Lung microvascular endothelial cell (primary cell): ENCODE measurements at regions not wholly inside any gene's neighbourhood (a gene's known extent, or its start where the extent isn't known, plus 50 kb on each side); places are given as distances from the start of the nearest gene placed in this dataset.

ENCODE experiments used
- DNase-seq, 2 donors: peaks; one replicate each; pipeline versions ENCODE4 v3.0.0 to v3.0.0-alpha.2; 2010; ENCODE audit warnings: low read depth in 2 of 2

- peak; percentile 39 to 52 for DNase-seq
Observed at GRCh38 chr6:148200293-148200692, 142.3 kb upstream of the SASH1 start.

- DNase-seq, result no peak
Observed at GRCh38 chr6:148200781-148201180, 141.9 kb upstream of the SASH1 start.

- DNase-seq, result no peak
Observed at GRCh38 chr6:148203281-148203925, 139.2 kb upstream of the SASH1 start.

DNA sequence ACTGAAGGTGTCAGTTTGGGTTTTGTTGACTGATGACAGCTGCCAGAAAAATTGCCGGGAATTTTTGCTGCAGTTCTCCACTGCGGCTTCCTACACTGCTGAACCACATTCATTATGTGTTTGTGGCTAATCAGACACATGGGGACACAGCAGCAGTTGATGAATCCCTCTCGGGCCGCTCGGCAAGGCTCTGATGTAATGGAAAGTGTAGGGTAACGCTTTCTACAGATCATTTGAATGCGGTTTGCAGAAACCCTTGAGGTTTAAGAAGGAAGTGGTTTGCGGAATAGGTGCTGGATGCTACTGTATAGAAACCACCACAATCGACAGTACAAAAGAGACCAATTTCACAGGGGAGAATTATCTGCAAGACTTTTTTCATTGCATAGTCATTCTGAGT, 138.7 kb upstream of the SASH1 start:
- no peak for DNase-seq

GRCh38 chr6:148208298-148208697, 134.3 kb upstream of the SASH1 start:
- DNase-seq, result no peak

GRCh38 chr6:148211777-148212324, 130.8 kb upstream of the SASH1 start:
- no peak for DNase-seq

- no peak for DNase-seq
Observed at GRCh38 chr6:148212366-148212765, 130.3 kb upstream of the SASH1 start.

- DNase-seq, result no peak
Observed at GRCh38 chr6:148213366-148213765, 129.3 kb upstream of the SASH1 start.

DNA sequence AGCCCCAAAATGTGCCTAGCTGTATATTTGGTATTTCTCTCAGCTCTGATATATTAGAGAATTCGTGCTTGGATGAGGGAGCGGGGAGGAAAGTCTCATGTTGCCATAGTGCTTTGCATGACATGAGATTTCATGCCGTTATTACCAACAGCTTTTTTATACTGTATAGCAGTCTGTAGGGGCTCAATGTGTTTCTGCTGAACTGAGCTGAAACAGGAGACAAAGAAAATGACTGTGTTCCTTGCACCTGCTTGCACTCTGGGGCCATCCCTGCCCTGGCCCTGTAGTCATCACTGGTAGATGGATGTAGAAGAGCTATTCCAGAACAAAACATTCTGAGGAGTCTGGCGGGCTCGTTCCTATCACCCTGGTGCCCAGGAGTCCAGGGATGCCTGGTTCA, 128.0 kb upstream of the SASH1 start:
- no peak for DNase-seq

DNA sequence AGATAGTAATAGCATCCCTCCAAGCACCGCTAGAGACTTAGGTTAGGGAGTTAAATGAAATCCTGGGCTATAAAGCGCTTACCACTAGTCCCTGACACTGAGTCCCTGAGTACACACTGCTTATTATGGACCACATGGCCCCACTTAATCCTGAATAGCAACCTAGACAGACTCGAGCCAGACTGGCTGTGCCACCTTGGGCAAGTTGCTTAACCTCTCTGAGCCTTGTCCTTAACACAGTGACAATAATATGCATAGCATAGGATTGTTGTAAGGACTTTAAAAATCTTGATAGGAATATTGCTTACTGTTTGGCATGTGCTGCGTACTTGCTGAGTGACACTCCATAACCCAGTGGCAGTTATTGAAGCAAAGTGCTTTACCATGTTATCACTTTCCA, 125.6 kb upstream of the SASH1 start:
- no peak for DNase-seq

- DNase-seq, result no peak
Observed at GRCh38 chr6:148217921-148218320, 124.7 kb upstream of the SASH1 start.

GRCh38 chr6:148218542-148219258, 123.9 kb upstream of the SASH1 start:
- no peak for DNase-seq

DNA sequence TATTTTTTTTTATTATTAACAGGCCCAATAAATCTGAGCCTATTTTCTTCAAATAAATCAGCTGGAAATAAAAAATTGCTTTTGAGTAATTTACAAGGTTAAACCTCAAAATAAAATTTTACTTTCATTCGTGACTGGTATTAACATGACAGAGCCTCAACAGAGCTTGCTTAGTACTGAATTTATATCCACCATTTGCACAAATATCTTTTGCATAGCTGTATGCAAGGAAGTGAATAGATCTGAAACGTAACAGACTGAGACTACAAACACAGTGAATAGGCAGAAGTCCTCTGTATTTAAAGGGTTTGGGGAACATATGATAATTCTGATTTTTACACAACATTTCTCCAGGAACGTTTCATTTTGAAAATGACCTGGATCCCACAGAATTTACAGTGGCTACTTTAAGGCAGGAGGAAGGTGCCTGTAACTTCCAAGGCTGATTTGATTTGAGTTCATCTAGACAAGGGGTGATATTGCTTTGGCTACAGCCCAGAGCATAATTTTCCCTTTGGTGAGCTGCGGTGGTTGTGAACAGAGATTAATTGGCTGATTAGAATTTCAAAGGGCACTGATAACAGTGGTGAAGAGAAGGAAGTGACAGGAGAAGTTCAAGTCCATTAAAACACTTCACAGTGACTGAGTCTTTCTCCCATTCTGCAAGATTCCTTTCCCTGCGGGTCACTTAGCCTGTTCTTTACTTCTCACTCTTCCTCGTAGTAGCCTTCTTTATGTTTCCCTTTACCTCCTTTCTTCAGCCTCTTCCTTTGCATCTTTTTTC, 121.2 kb upstream of the SASH1 start:
- no peak for DNase-seq

- DNase-seq, result no peak
Observed at GRCh38 chr6:148222376-148222775, 120.3 kb upstream of the SASH1 start.

DNA sequence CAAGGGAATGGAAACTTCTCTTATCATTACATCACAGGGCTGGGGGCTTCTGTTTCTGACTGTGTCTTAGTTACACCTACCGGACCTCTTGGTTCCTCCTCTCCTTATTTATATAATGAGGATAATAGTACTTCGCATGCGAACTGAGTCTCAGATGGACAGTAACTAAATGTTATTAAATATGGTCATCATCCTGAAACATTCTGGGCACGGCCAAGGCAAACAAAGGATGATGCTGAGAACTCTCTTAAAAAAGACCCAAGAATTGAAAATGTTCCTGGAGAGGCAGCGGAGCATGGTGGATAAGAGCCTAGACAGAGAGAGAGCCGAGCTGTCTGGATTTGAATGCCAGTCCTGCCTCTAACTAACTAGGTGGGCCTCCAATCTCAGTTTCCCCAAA, 119.8 kb upstream of the SASH1 start:
- no peak for DNase-seq

DNA sequence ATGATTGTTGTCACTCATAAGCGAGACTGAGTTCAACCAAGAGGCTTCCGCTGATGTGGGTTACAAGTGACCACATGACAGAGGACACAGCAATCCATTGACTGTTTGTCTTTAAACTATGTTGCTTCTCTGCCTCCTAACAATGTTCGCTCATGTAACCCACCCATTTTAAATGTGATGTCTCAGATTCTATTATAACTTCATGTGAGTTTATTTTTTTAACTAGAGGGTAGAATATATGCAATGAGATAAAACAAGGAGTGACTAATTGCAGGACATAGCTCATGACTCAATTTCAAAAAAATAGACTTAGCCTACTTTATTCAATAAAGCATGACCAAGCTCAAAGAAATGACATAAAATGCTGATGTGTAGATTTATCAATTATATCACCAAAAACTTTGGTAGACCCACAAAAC, 119.2 kb upstream of the SASH1 start:
- DNase-seq, result peak in 1 of 2 donors; percentile 56

- no peak for DNase-seq
Observed at GRCh38 chr6:148225871-148226270, 116.8 kb upstream of the SASH1 start.

DNA sequence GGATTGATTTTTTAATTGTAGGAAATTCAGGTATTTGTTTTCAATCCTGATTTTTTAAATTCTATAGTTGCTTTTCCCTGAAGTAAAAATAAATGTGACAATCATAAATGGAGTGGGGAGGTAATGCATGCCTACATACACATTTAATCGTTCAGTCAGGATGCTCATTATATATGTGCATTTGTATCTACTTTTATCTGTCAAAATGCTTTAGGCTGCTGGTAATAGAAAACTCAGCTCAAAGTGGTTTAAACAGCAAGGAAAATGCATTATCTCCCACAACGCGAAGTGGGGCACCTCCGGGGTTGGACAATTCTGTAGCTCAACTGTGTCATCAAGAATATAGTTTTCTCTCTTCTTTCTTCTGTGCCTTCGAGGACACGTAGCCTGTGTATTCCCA, 116.4 kb upstream of the SASH1 start:
- no peak for DNase-seq

- DNase-seq, result peak in 1 of 2 donors; percentile 8
Observed at GRCh38 chr6:148231572-148231971, 111.1 kb upstream of the SASH1 start.

DNA sequence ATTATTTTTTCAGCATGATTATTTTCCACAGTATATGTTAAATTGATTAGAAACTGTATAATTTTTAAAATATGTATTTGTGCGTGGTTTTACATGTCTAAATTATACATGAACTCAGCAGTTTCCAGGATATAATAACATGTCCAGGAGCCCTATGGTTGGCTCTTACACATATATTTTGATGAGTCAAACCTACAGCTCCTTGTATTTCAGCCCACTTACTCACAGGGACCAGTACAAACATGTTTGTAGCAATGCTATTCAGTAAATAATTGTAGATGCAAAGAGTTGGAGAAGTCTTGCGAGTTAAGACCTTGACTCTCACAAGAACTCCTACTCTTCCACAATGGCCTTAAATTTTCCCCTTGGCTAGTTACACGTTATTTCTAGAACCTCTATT, 107.2 kb upstream of the SASH1 start:
- peak in 1 of 2 donors; percentile 17 for DNase-seq

- no peak for DNase-seq
Observed at GRCh38 chr6:148238713-148239112, 103.9 kb upstream of the SASH1 start.

- peak in 1 of 2 donors; percentile 27 for DNase-seq
Observed at GRCh38 chr6:148239215-148239614, 103.4 kb upstream of the SASH1 start.
